Kidney epithelial cell (primary cell): ENCODE measurements at regions not wholly inside any gene's neighbourhood (a gene's known extent, or its start where the extent isn't known, plus 50 kb on each side); places are given as distances from the start of the nearest gene placed in this dataset.

Experiments
- DNase-seq: peaks from one replicate; pipeline ENCODE4 v3.0.0-alpha.2; 2010; ENCODE audit warnings: low read depth
- H3K27me3 ChIP-seq: 2 replicates; pipeline ENCODE4 v1.6.0; 2011; ENCODE audit warnings: low read length; ENCODE audit not compliant: control insufficient read depth, insufficient read depth
- H3K36me3 ChIP-seq: 2 replicates; pipeline ENCODE4 v1.5.1; 2011; ENCODE audit warnings: low read length; ENCODE audit not compliant: control insufficient read depth, insufficient read depth
- H3K4me3 ChIP-seq: 2 replicates; pipeline ENCODE4 v1.5.1; 2011; ENCODE audit warnings: low read depth, mild to moderate bottlenecking, control low read depth, low read length
- CTCF ChIP-seq: IDR thresholded peaks from 2 replicates; pipeline ENCODE4 v1.5.1; 2011; ENCODE audit warnings: mild to moderate bottlenecking, moderate library complexity, low read length, control low read depth, inconsistent platforms; ENCODE audit not compliant: insufficient read depth, poor library complexity, severe bottlenecking

- Histone ChIP-seq H3K36me3 (no peaks in the 10 kb centered on the region), H3K27me3 (no peaks in the 10 kb centered on the region), H3K4me3 (no peak overlapping the region)
- DNase-seq, result no peak
- no peak for TF ChIP-seq CTCF
Measured at GRCh38 chr9:23563517-23563916, 262.5 kb downstream of the ELAVL2 start.

- Histone ChIP-seq H3K4me3 (no peak overlapping the region), H3K27me3 (no peaks in the 10 kb centered on the region), H3K36me3 (no peaks in the 10 kb centered on the region)
- no peak for DNase-seq
- TF ChIP-seq CTCF, result no peak
Measured at GRCh38 chr9:23567516-23568165, 258.4 kb downstream of the ELAVL2 start.

GRCh38 chr9:23571414-23572104 lies 254.5 kb downstream of the ELAVL2 start:
- Histone ChIP-seq H3K36me3 (no peaks in the 10 kb centered on the region), H3K27me3 (no peaks in the 10 kb centered on the region), H3K4me3 (no peak overlapping the region)
- TF ChIP-seq CTCF, result no peak
- DNase-seq, result no peak

- Histone ChIP-seq H3K27me3 (no peaks in the 10 kb centered on the region), H3K4me3 (no peak overlapping the region), H3K36me3 (no peaks in the 10 kb centered on the region)
- no peak for DNase-seq
- no peak for TF ChIP-seq CTCF
Measured at GRCh38 chr9:23573800-23574199, 252.2 kb downstream of the ELAVL2 start.

- H3K27me3 ChIP-seq, result no peaks in the 10 kb centered on the region
- no peak for TF ChIP-seq CTCF
- no peak overlapping the region for H3K4me3 ChIP-seq
- no peak for DNase-seq
- H3K36me3 ChIP-seq, result no peaks in the 10 kb centered on the region
Measured at GRCh38 chr9:23577611-23578010, 248.4 kb downstream of the ELAVL2 start.

GRCh38 chr9:23581931-23582330 lies 244.1 kb downstream of the ELAVL2 start:
- Histone ChIP-seq H3K36me3 (no peaks in the 10 kb centered on the region), H3K4me3 (no peak overlapping the region), H3K27me3 (no peaks in the 10 kb centered on the region)
- peak; percentile 43 for DNase-seq
- TF ChIP-seq CTCF, result no peak
